ENCODE measurements at regions not wholly inside any gene's neighbourhood (a gene's known extent, or its start where the extent isn't known, plus 50 kb on each side); places are given as distances from the start of the nearest gene placed in this dataset.

DNA sequence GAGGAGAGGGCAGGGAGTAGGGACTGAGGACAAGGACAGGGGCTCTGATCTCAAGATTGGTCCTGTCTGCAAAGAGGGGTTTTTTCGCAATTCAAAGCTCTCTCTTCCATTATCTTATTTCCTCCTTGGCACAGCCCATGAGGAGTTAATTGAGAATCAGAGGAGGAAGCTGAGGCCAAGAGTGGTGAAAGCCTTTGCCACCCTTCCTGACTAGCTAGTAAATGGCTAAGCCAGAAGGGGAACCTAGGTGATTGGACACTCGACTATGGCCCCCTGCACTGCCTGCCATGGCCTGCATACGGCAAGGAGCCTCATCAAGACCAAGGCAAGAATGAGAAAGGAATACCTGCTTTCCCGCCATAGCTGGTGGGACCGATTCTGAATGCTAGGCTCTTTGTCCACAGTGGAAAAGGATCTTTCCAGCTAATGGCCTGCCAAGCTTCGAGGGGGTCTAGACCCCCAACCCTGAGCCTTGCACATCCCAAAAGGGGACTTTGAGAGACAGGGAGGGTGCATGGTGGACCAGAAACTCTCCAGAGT is 237.9 kb downstream of the HAUS1 start:
- TF ChIP-seq CTCF (IDR thresholded peaks at IDR 0.05): no peak
- no peak for TF ChIP-seq SIN3A (IDR thresholded peaks at IDR 0.05; ENCODE audit: borderline replicate concordance, insufficient read depth, low read depth, low read length)
- TF ChIP-seq POLR2AphosphoS5 (IDR thresholded peaks at IDR 0.05; ENCODE audit: low read depth, low read length): no peak
- TF ChIP-seq REST (IDR thresholded peaks at IDR 0.05; ENCODE audit: insufficient read depth in 1 of 2, low read depth in 2 of 2, low read length in 1 of 2): no peak

Measured in Panc1 (cell line).